Liver (tissue), 3 donors: ENCODE measurements at regions not wholly inside any gene's neighbourhood (a gene's known extent, or its start where the extent isn't known, plus 50 kb on each side); places are given as distances from the start of the nearest gene placed in this dataset.

Experiments used
- JUND ChIP-seq, 2 donors: IDR thresholded peaks; 2 replicates each; pipeline ENCODE4 v1.6.1; 2016; ENCODE audit warnings: antibody characterized with exemption in 2 of 2
- SP1 ChIP-seq: IDR thresholded peaks from 2 replicates; pipeline ENCODE4 v1.6.1; 2018; ENCODE audit warnings: antibody characterized with exemption, mild to moderate bottlenecking
- TF ChIP-seq, protein P1 (sequence below): fragments of 150-350 bp; IDR thresholded peaks from 2 replicates; pipeline ENCODE4 v1.5.1; 2017; ENCODE audit warnings: improper control_type of control experiment, low read depth, low read length; ENCODE audit not compliant: missing input control
- donor health status: healthy.
- donor health status: healthy.

DNA sequence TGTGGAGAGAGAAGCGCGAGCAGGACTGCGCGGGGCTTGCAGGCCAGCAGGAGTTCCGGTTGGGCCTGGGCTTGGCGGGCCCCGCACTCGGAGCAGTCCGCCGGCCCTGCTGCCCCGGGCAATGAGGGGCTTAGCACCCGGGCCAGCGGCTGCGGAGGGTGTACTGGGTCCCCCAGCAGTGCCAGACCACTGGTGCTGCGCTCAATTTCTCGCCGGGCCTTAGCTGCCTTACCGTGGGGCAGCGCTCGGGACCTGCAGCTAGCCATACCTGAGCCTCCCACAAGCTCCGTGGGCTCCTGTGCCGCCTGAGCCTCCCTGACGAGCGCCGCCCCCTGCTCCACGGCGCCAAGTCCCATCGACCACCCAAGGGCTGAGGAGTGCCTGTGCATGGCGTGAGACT lies 89.0 kb upstream of the MBOAT1 start:
- no peak for TF ChIP-seq JUND (IDR thresholded peaks at IDR 0.05)
- TF ChIP-seq, protein P1, sequence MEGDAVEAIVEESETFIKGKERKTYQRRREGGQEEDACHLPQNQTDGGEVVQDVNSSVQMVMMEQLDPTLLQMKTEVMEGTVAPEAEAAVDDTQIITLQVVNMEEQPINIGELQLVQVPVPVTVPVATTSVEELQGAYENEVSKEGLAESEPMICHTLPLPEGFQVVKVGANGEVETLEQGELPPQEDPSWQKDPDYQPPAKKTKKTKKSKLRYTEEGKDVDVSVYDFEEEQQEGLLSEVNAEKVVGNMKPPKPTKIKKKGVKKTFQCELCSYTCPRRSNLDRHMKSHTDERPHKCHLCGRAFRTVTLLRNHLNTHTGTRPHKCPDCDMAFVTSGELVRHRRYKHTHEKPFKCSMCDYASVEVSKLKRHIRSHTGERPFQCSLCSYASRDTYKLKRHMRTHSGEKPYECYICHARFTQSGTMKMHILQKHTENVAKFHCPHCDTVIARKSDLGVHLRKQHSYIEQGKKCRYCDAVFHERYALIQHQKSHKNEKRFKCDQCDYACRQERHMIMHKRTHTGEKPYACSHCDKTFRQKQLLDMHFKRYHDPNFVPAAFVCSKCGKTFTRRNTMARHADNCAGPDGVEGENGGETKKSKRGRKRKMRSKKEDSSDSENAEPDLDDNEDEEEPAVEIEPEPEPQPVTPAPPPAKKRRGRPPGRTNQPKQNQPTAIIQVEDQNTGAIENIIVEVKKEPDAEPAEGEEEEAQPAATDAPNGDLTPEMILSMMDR, result no peak
- no peak for TF ChIP-seq SP1
